Esophagus muscularis mucosa (tissue), 4 donors: ENCODE measurements at regions not wholly inside any gene's neighbourhood (a gene's known extent, or its start where the extent isn't known, plus 50 kb on each side); places are given as distances from the start of the nearest gene placed in this dataset.

Experiments used
- DNase-seq: peaks from one replicate; pipeline ENCODE4 v3.0.0-alpha.2; 2017; ENCODE audit errors: extremely low spot score
- H3K27ac ChIP-seq, 4 donors: fragments of 200-600 bp; sonication (generic); replicated peaks in 1 of 4; 1 replicate in 3 of 4; 2 replicates in 1 of 4; pipeline ENCODE4 v1.5.1; 2016 to 2019; ENCODE audit warnings: mild to moderate bottlenecking in 1 of 4
- H3K27me3 ChIP-seq, 4 donors: fragments of 200-600 bp; sonication (generic); one replicate each; pipeline versions ENCODE4 v1.5.1 to v1.6.0; 2016 to 2019
- H3K36me3 ChIP-seq, 4 donors: fragments of 200-600 bp; sonication (generic); one replicate each; pipeline ENCODE4 v1.5.1; 2016 to 2019
- H3K4me1 ChIP-seq, 4 donors: fragments of 200-600 bp; sonication (generic); one replicate each; pipeline ENCODE4 v1.5.1; 2016 to 2019
- H3K4me3 ChIP-seq, 4 donors: fragments of 200-600 bp; sonication (generic); 1 replicate in 2 of 4; 2 replicates in 2 of 4; pipeline ENCODE4 v1.5.1; 2016 to 2019; ENCODE audit warnings: mild to moderate bottlenecking in 4 of 4, moderate library complexity in 1 of 4
- H3K9me3 ChIP-seq, 4 donors: fragments of 200-600 bp; sonication (generic); 1 replicate in 3 of 4; 2 replicates in 1 of 4; pipeline ENCODE4 v1.5.1; 2016 to 2019
- EP300 ChIP-seq: sonication (generic); formaldehyde crosslinking; IDR thresholded peaks from one replicate; pipeline ENCODE4 v1.6.1; 2017; ENCODE audit warnings: antibody characterized with exemption
- POLR2A ChIP-seq: fragments of 450-650 bp; IDR thresholded peaks from one replicate; pipeline ENCODE4 v1.6.1; 2017; ENCODE audit warnings: antibody characterized with exemption, moderate library complexity, mild to moderate bottlenecking, low read depth
- POLR2AphosphoS5 ChIP-seq, 2 donors: sonication (generic); formaldehyde crosslinking; IDR thresholded peaks; one replicate each; pipeline ENCODE4 v1.6.1; 2017; ENCODE audit warnings: antibody characterized with exemption in 2 of 2
- WGBS: methylation state at CpG from one replicate; pipeline ENCODE4 v1.1.5; 2018; 5-methylcytosine and 5-hydroxymethylcytosine counted together
- intact Hi-C: fragments of 100-400 bp; cut with DNase I; formaldehyde crosslinking; loops from one replicate; pipeline ENCODE4 v1.15.1; 2023
- TF ChIP-seq, protein P1 (sequence below), 3 experiments: fragments of 200-600 bp in 2 of 3; fragments of 450-650 bp in 1 of 3; sonication (generic) in 2 of 3; IDR thresholded peaks; one replicate each; pipeline ENCODE4 v1.5.1; 2017 to 2019; ENCODE audit warnings: antibody characterized with exemption in 3 of 3, mild to moderate bottlenecking in 2 of 3, moderate library complexity in 1 of 3

DNA sequence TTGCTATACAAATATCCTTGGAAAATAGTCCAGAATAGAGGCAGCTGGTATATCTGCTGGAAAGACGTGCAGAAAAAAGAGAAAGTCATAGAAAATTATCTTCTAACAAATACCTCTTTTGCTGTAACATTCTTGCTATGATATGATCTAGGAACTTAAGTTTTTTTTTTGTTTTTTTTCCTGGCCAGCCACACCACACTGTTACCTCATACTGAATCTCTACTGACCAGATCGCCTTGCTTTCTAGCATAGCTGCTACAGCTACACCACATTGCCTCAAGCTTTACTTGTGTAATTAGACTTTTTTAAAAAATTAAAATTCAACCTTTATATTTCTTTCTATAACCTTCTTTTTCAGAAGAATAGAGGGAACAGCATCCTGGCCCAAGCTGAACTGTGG lies 142.2 kb upstream of the PRLR start:
- no peaks in the 10 kb centered on the region for H3K36me3 ChIP-seq
- H3K4me1 ChIP-seq = no peaks in the 10 kb centered on the region
- no peaks in the 10 kb centered on the region for H3K9me3 ChIP-seq
- TF ChIP-seq POLR2A (no peak), POLR2AphosphoS5 (IDR thresholded peaks at IDR 0.05) (no peak), EP300 (no peak)
- TF ChIP-seq, protein P1, sequence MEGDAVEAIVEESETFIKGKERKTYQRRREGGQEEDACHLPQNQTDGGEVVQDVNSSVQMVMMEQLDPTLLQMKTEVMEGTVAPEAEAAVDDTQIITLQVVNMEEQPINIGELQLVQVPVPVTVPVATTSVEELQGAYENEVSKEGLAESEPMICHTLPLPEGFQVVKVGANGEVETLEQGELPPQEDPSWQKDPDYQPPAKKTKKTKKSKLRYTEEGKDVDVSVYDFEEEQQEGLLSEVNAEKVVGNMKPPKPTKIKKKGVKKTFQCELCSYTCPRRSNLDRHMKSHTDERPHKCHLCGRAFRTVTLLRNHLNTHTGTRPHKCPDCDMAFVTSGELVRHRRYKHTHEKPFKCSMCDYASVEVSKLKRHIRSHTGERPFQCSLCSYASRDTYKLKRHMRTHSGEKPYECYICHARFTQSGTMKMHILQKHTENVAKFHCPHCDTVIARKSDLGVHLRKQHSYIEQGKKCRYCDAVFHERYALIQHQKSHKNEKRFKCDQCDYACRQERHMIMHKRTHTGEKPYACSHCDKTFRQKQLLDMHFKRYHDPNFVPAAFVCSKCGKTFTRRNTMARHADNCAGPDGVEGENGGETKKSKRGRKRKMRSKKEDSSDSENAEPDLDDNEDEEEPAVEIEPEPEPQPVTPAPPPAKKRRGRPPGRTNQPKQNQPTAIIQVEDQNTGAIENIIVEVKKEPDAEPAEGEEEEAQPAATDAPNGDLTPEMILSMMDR (IDR thresholded peaks at IDR 0.05) = no peak
- WGBS = 65% methylated on average over 2 of the region's 2 CpGs
- intact Hi-C loops = no loop called here
- H3K4me3 ChIP-seq = no peak overlapping the region
- no peak overlapping the region for H3K27ac ChIP-seq
- no peak for DNase-seq
- H3K27me3 ChIP-seq = no peaks in the 10 kb centered on the region

DNA sequence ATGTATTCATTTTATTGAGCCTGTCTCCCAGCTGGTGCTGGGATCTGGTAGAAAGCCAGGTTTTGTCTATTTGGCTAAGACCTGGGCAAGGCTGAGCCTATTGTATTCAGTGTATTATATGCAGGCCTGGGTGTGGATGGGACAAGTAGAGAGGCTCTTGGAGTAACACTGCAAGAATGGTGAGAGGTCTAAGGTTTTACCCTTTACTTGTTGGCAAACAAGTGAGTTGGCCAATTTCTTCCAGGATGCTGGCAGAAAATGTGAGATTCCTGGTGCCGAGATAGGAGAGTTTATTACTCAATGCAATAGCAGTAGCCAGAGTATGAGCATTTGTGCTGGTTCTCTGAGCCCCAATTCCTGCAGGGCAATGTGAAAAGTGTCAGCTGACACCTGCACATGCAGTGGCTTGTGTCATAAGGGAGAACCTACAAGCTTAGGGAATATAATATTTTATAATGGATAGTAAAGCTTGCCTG lies 141.7 kb upstream of the PRLR start:
- no peak for DNase-seq
- no peaks in the 10 kb centered on the region for H3K27me3 ChIP-seq
- intact Hi-C loops = no loop called here
- H3K9me3 ChIP-seq = no peaks in the 10 kb centered on the region
- H3K4me1 ChIP-seq = no peaks in the 10 kb centered on the region
- no peak for TF ChIP-seq EP300
- no peak for TF ChIP-seq POLR2AphosphoS5 (IDR thresholded peaks at IDR 0.05)
- no peak for TF ChIP-seq POLR2A
- TF ChIP-seq, protein P1 (IDR thresholded peaks at IDR 0.05) = no peak
- H3K4me3 ChIP-seq = no peak overlapping the region
- H3K27ac ChIP-seq = no peak overlapping the region
- 50% methylated on average over 1 of the region's 1 CpG for WGBS
- H3K36me3 ChIP-seq = no peaks in the 10 kb centered on the region

DNA sequence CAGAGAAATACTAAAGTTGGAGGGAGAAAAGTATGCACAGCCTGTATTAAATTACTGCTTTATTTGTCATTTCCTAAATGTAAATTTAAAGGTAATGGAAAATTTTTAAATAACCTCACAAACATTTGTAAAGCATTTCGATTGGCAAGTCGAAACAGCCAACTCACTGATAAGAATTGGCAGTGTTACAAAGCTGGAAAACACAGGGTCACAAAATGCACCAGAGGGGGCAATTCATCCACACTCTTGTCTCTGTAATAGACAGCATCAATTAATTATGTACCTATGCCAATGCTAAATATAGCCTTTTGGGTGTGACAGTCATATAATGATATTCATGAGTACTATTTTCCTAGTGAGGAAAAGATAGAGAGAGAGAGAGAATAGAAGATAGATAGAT lies 140.6 kb upstream of the PRLR start:
- H3K9me3 ChIP-seq = no peaks in the 10 kb centered on the region
- intact Hi-C loops = no loop called here
- no peak for DNase-seq
- H3K27me3 ChIP-seq = no peaks in the 10 kb centered on the region
- no peak overlapping the region for H3K4me3 ChIP-seq
- H3K36me3 ChIP-seq = no peaks in the 10 kb centered on the region
- WGBS = 83% methylated on average over 2 of the region's 2 CpGs
- no peak overlapping the region for H3K27ac ChIP-seq
- TF ChIP-seq POLR2AphosphoS5 (IDR thresholded peaks at IDR 0.05) (no peak), POLR2A (no peak)
- TF ChIP-seq, protein P1 (IDR thresholded peaks at IDR 0.05) = no peak
- no peaks in the 10 kb centered on the region for H3K4me1 ChIP-seq

DNA sequence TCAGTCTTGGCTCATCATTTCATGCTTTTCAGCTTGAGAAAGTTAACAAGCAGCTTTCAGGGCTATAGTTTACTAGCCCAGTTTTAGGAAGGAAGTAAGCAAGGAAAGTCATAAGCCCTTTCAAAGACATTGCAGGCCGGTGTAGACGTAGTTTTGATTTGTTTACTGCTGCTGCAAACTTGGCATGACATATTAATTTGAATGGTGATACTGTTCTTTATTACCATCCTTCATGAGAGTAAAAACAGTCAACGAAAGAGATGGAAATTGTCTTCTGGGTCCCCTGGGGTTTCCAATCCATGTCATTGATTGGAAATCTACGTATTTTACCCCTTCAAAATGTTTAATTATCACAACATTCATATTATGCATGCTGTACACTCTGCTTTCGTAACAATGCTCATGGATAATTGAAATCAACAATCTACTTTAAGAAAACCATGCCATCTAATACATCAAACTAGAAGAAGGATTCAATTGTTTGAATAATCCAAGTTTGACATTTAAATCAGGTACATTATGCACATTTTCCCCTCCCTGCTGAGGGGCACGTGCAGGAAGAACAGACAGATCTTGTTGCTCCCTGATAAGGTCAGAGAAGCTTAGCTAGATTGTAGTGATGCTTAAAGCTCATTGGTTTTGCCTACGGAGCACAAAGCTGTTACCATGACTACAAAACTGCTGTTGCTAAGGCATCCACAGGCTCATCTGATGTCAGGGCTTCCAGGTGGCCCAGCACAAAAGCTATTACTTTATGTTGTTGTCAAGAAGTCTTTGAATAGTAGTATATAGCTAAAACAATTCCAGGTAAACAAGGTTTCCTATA lies 139.9 kb upstream of the PRLR start:
- DNase-seq = no peak
- no peak for TF ChIP-seq EP300
- TF ChIP-seq, protein P1 (IDR thresholded peaks at IDR 0.05) = no peak
- TF ChIP-seq POLR2A = no peak
- no peak for TF ChIP-seq POLR2AphosphoS5 (IDR thresholded peaks at IDR 0.05)
- Histone ChIP-seq H3K9me3 (no peaks in the 10 kb centered on the region), H3K4me1 (no peaks in the 10 kb centered on the region), H3K4me3 (no peak overlapping the region), H3K36me3 (no peaks in the 10 kb centered on the region), H3K27me3 (no peaks in the 10 kb centered on the region), H3K27ac (no peak overlapping the region)
- 56% methylated on average over 7 of the region's 7 CpGs for WGBS
- intact Hi-C loops = no loop called here
